WTC11 (cell line): ENCODE measurements at regions not wholly inside any gene's neighbourhood (a gene's known extent, or its start where the extent isn't known, plus 50 kb on each side); places are given as distances from the start of the nearest gene placed in this dataset.

ENCODE experiments used
- ATAC-seq: fragments of 200-7000 bp; cut with Tn5 transposase; 2 replicates; pipeline ENCODE4 v1.10.0; 2021; ENCODE audit warnings: mild to moderate bottlenecking, moderate library complexity
- CTCF ChIA-PET: fragments of 300-600 bp; sonication (Branson Sonifier 250); formaldehyde crosslinking; loops from one replicate; lab custom pipeline; 2021; ENCODE audit warnings: antibody characterized with exemption; lab: Charles Lee
- POLR2A ChIA-PET: fragments of 350-600 bp; sonication (Branson Sonifier 250); formaldehyde crosslinking; loops from one replicate; lab custom pipeline; 2021; ENCODE audit warnings: antibody characterized with exemption; lab: Charles Lee
- DNase-seq: peaks from one replicate; pipeline ENCODE4 v3.0.0; 2021; ENCODE audit warnings: low spot score
- H3K27ac Mint-ChIP-seq: 2 replicates; pipeline ENCODE4 v1.8.0; 2021; ENCODE audit warnings: mixed read lengths
- H3K27me3 Mint-ChIP-seq: 2 replicates; pipeline ENCODE4 v1.8.0; 2021; ENCODE audit warnings: low read depth, mild to moderate bottlenecking, moderate library complexity, mixed read lengths
- H3K36me3 Mint-ChIP-seq: 2 replicates; pipeline ENCODE4 v1.8.0; 2021; ENCODE audit warnings: mixed read lengths
- H3K4me1 Mint-ChIP-seq: 2 replicates; pipeline ENCODE4 v1.8.0; 2022; ENCODE audit warnings: mixed read lengths
- H3K4me3 Mint-ChIP-seq: 2 replicates; pipeline ENCODE4 v1.8.0; 2021; ENCODE audit warnings: mild to moderate bottlenecking, moderate library complexity, mixed read lengths
- H3K9me3 Mint-ChIP-seq: 2 replicates; pipeline ENCODE4 v1.8.0; 2021; ENCODE audit warnings: mixed read lengths
- ETV6 ChIP-seq: sonication (generic); formaldehyde crosslinking; IDR thresholded peaks from 2 replicates; pipeline ENCODE4 v1.8.1; 2022; ENCODE audit warnings: mild to moderate bottlenecking, missing genetic modification reagents
- FOXJ3 ChIP-seq: sonication (generic); formaldehyde crosslinking; IDR thresholded peaks from 2 replicates; pipeline ENCODE4 v1.9.0; 2021; ENCODE audit warnings: missing genetic modification reagents, mild to moderate bottlenecking, borderline replicate concordance
- GRHL2 ChIP-seq: fragments of 250-450 bp; sonication (Bioruptor Pico); IDR thresholded peaks from 2 replicates; pipeline ENCODE4 v1.8.0; 2022; ENCODE audit warnings: mild to moderate bottlenecking, moderate library complexity; ENCODE audit not compliant: insufficient replicate concordance, severe bottlenecking
- HMGA2 ChIP-seq: fragments of 250-450 bp; sonication (Bioruptor Pico); IDR thresholded peaks from 2 replicates; pipeline ENCODE4 v1.4.0; 2021; ENCODE audit warnings: mild to moderate bottlenecking, moderate library complexity
- JAZF1 ChIP-seq: fragments of 250-450 bp; sonication (Bioruptor Pico); IDR thresholded peaks from 2 replicates; pipeline ENCODE4 v1.9.0; 2021; ENCODE audit warnings: moderate library complexity, mild to moderate bottlenecking, inconsistent platforms
- PREB ChIP-seq: sonication (generic); formaldehyde crosslinking; IDR thresholded peaks from 2 replicates; pipeline ENCODE4 v1.8.1; 2022; ENCODE audit warnings: mild to moderate bottlenecking, missing genetic modification reagents, moderate library complexity, borderline replicate concordance
- RELA ChIP-seq: sonication (generic); formaldehyde crosslinking; IDR thresholded peaks from 2 replicates; pipeline ENCODE4 v1.8.1; 2022; ENCODE audit warnings: missing genetic modification reagents, mild to moderate bottlenecking, borderline replicate concordance
- RORB ChIP-seq: fragments of 250-450 bp; sonication (Bioruptor Pico); IDR thresholded peaks from 2 replicates; pipeline ENCODE4 v1.9.0; 2021; ENCODE audit warnings: mild to moderate bottlenecking
- SP1 ChIP-seq: sonication (generic); formaldehyde crosslinking; conservative IDR thresholded peaks from 2 replicates; pipeline ENCODE4 v1.8.1; 2022; ENCODE audit warnings: missing genetic modification reagents
- TP53 ChIP-seq: sonication (generic); formaldehyde crosslinking; IDR thresholded peaks from 2 replicates; pipeline ENCODE4 v1.8.1; 2023; ENCODE audit warnings: mild to moderate bottlenecking, missing genetic modification reagents
- ZNF232 ChIP-seq: sonication (generic); formaldehyde crosslinking; IDR thresholded peaks from 2 replicates; pipeline ENCODE4 v1.8.0; 2022; ENCODE audit warnings: mild to moderate bottlenecking, missing genetic modification reagents
- ZNF263 ChIP-seq: sonication (generic); formaldehyde crosslinking; IDR thresholded peaks from 2 replicates; pipeline ENCODE4 v1.8.1; 2022; ENCODE audit warnings: low read depth, mild to moderate bottlenecking, moderate library complexity, missing genetic modification reagents
- ZNF317 ChIP-seq: sonication (generic); formaldehyde crosslinking; IDR thresholded peaks from 2 replicates; pipeline ENCODE4 v1.8.1; 2023; ENCODE audit warnings: low read depth, mild to moderate bottlenecking, moderate library complexity, missing genetic modification reagents, borderline replicate concordance
- ZNF416 ChIP-seq: fragments of 250-450 bp; sonication (Bioruptor Pico); IDR thresholded peaks from 2 replicates; pipeline ENCODE4 v1.9.0; 2021; ENCODE audit warnings: mild to moderate bottlenecking, inconsistent platforms
- ZNF423 ChIP-seq: fragments of 250-450 bp; sonication (Bioruptor Pico); IDR thresholded peaks from 2 replicates; pipeline ENCODE4 v2.1.2; 2022; ENCODE audit warnings: mild to moderate bottlenecking, moderate library complexity
- ZNF671 ChIP-seq: fragments of 250-450 bp; sonication (Bioruptor Pico); IDR thresholded peaks from 2 replicates; pipeline ENCODE4 v1.8.0; 2021; ENCODE audit warnings: mild to moderate bottlenecking
- TF ChIP-seq, protein P1 (sequence below): fragments of 250-450 bp; sonication (Bioruptor Pico); IDR thresholded peaks from 2 replicates; pipeline ENCODE4 v2.1.2; 2022; ENCODE audit warnings: mild to moderate bottlenecking, moderate library complexity
- TF ChIP-seq, protein P2 (sequence below): fragments of 250-450 bp; sonication (Bioruptor Pico); IDR thresholded peaks from 2 replicates; pipeline ENCODE4 v1.9.0; 2021; ENCODE audit warnings: moderate library complexity, mild to moderate bottlenecking, inconsistent platforms, borderline replicate concordance
- TF ChIP-seq, protein P3 (sequence below): sonication (generic); formaldehyde crosslinking; IDR thresholded peaks from 2 replicates; pipeline ENCODE4 v1.8.0; 2023; ENCODE audit warnings: missing genetic modification reagents, mild to moderate bottlenecking, borderline replicate concordance
- TF ChIP-seq, protein P4 (sequence below): sonication (generic); formaldehyde crosslinking; IDR thresholded peaks from 2 replicates; pipeline ENCODE4 v1.8.0; 2022; ENCODE audit warnings: mild to moderate bottlenecking, missing genetic modification reagents
- TF ChIP-seq, protein P5 (sequence below): sonication (generic); formaldehyde crosslinking; IDR thresholded peaks from 2 replicates; pipeline ENCODE4 v1.8.1; 2022; ENCODE audit warnings: missing genetic modification reagents, borderline replicate concordance
- TF ChIP-seq, protein P6 (sequence below): sonication (generic); formaldehyde crosslinking; IDR thresholded peaks from 2 replicates; pipeline ENCODE4 v1.8.1; 2022; ENCODE audit warnings: low read depth, mild to moderate bottlenecking, moderate library complexity, missing genetic modification reagents, borderline replicate concordance

DNA sequence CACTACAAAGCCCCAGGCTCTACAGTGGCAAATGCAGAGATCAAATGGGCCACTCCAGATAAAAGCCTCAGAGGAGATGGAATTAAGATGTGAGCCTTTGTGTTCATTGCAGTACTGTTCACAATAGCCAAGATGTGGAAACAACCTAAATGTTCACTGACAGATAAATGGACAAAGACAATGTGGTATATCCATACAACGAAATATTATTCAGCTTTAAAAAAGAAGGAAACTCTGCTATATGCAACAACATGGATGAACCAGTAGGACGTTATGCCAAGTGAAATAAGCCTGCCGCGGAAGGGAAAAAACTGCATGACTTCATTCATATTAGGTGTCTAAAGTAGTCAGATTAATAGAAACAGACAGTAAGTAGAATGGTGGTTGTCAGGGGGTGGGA, 170.5 kb upstream of the TBX20 start:
- Mint-ChIP-seq H3K9me3 (peaks cover 38% of the 10 kb centered on the region), H3K27me3 (peaks cover 24% of the 10 kb centered on the region), H3K36me3 (peaks cover 20% of the 10 kb centered on the region), H3K4me3 (no peak overlapping the region), H3K4me1 (no peaks in the 10 kb centered on the region), H3K27ac (no peak overlapping the region)
- TF ChIP-seq, protein P1, sequence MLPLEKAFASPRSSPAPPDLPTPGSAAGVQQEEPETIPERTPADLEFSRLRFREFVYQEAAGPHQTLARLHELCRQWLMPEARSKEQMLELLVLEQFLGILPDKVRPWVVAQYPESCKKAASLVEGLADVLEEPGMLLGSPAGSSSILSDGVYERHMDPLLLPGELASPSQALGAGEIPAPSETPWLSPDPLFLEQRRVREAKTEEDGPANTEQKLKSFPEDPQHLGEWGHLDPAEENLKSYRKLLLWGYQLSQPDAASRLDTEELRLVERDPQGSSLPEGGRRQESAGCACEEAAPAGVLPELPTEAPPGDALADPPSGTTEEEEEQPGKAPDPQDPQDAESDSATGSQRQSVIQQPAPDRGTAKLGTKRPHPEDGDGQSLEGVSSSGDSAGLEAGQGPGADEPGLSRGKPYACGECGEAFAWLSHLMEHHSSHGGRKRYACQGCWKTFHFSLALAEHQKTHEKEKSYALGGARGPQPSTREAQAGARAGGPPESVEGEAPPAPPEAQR (CRISPR knock-in tag), result no peak
- no peak for TF ChIP-seq ZNF416
- no peak for TF ChIP-seq ZNF671 (CRISPR knock-in tag)
- TF ChIP-seq RORB (CRISPR knock-in tag), result no peak
- TF ChIP-seq ZNF423 (CRISPR knock-in tag), result no peak
- TF ChIP-seq, protein P2, sequence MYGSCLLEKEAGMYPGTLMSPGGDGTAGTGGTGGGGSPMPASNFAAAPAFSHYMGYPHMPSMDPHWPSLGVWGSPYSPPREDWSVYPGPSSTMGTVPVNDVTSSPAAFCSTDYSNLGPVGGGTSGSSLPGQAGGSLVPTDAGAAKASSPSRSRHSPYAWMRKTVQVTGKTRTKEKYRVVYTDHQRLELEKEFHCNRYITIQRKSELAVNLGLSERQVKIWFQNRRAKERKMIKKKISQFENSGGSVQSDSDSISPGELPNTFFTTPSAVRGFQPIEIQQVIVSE (CRISPR knock-in tag), result no peak
- TF ChIP-seq ZNF263 (CRISPR knock-in tag), result no peak
- no peak for TF ChIP-seq ZNF317 (CRISPR knock-in tag)
- no peak for ATAC-seq
- no peak for DNase-seq
- ChIA-PET CTCF (interaction anchor here (0.9 to 3.7 kb wide), 23 partner anchors 9 to 482 kb away, joined by 3 to 33 read pairs (median 5); no protein-coding TSS in a partner anchor), POLR2A (no interaction called here)

GRCh38 chr7:35422715-35423114, 168.8 kb upstream of the TBX20 start:
- DNase-seq, result no peak
- Mint-ChIP-seq H3K27me3 (peaks cover 35% of the 10 kb centered on the region), H3K27ac (no peak overlapping the region), H3K4me1 (no peaks in the 10 kb centered on the region), H3K9me3 (peaks cover 21% of the 10 kb centered on the region), H3K4me3 (no peak overlapping the region), H3K36me3 (peaks cover 8% of the 10 kb centered on the region)
- CTCF ChIA-PET, result no interaction called here
- TF ChIP-seq PREB (CRISPR knock-in tag), result no peak
- TF ChIP-seq, protein P3, sequence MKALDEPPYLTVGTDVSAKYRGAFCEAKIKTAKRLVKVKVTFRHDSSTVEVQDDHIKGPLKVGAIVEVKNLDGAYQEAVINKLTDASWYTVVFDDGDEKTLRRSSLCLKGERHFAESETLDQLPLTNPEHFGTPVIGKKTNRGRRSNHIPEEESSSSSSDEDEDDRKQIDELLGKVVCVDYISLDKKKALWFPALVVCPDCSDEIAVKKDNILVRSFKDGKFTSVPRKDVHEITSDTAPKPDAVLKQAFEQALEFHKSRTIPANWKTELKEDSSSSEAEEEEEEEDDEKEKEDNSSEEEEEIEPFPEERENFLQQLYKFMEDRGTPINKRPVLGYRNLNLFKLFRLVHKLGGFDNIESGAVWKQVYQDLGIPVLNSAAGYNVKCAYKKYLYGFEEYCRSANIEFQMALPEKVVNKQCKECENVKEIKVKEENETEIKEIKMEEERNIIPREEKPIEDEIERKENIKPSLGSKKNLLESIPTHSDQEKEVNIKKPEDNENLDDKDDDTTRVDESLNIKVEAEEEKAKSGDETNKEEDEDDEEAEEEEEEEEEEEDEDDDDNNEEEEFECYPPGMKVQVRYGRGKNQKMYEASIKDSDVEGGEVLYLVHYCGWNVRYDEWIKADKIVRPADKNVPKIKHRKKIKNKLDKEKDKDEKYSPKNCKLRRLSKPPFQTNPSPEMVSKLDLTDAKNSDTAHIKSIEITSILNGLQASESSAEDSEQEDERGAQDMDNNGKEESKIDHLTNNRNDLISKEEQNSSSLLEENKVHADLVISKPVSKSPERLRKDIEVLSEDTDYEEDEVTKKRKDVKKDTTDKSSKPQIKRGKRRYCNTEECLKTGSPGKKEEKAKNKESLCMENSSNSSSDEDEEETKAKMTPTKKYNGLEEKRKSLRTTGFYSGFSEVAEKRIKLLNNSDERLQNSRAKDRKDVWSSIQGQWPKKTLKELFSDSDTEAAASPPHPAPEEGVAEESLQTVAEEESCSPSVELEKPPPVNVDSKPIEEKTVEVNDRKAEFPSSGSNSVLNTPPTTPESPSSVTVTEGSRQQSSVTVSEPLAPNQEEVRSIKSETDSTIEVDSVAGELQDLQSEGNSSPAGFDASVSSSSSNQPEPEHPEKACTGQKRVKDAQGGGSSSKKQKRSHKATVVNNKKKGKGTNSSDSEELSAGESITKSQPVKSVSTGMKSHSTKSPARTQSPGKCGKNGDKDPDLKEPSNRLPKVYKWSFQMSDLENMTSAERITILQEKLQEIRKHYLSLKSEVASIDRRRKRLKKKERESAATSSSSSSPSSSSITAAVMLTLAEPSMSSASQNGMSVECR (CRISPR knock-in tag), result no peak
- TF ChIP-seq ETV6, result no peak
- TF ChIP-seq, protein P4, sequence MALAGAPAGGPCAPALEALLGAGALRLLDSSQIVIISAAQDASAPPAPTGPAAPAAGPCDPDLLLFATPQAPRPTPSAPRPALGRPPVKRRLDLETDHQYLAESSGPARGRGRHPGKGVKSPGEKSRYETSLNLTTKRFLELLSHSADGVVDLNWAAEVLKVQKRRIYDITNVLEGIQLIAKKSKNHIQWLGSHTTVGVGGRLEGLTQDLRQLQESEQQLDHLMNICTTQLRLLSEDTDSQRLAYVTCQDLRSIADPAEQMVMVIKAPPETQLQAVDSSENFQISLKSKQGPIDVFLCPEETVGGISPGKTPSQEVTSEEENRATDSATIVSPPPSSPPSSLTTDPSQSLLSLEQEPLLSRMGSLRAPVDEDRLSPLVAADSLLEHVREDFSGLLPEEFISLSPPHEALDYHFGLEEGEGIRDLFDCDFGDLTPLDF (CRISPR knock-in tag), result no peak
- TF ChIP-seq ZNF232 (CRISPR knock-in tag), result no peak
- TF ChIP-seq RELA (CRISPR knock-in tag), result no peak
- TF ChIP-seq GRHL2 (CRISPR knock-in tag), result no peak
- TF ChIP-seq, protein P1 (CRISPR knock-in tag), result no peak
- TF ChIP-seq, protein P5, sequence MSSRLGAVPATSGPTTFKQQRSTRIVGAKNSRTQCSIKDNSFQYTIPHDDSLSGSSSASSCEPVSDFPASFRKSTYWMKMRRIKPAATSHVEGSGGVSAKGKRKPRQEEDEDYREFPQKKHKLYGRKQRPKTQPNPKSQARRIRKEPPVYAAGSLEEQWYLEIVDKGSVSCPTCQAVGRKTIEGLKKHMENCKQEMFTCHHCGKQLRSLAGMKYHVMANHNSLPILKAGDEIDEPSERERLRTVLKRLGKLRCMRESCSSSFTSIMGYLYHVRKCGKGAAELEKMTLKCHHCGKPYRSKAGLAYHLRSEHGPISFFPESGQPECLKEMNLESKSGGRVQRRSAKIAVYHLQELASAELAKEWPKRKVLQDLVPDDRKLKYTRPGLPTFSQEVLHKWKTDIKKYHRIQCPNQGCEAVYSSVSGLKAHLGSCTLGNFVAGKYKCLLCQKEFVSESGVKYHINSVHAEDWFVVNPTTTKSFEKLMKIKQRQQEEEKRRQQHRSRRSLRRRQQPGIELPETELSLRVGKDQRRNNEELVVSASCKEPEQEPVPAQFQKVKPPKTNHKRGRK, result no peak
- TF ChIP-seq FOXJ3 (CRISPR knock-in tag), result no peak
- TF ChIP-seq, protein P6, sequence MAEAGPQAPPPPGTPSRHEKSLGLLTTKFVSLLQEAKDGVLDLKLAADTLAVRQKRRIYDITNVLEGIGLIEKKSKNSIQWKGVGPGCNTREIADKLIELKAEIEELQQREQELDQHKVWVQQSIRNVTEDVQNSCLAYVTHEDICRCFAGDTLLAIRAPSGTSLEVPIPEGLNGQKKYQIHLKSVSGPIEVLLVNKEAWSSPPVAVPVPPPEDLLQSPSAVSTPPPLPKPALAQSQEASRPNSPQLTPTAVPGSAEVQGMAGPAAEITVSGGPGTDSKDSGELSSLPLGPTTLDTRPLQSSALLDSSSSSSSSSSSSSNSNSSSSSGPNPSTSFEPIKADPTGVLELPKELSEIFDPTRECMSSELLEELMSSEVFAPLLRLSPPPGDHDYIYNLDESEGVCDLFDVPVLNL, result no peak
- no peak for TF ChIP-seq SP1
- TF ChIP-seq TP53, result no peak
- TF ChIP-seq JAZF1 (CRISPR knock-in tag), result no peak
- no peak for TF ChIP-seq HMGA2
- POLR2A ChIA-PET, result no interaction called here
- ATAC-seq, result no peak
